Stimulated activated CD4-positive, alpha-beta T cell treated with anti-CD3 and anti-CD28 coated beads, Interleukin-15, amount 100 ng/mL, for 48 hours (primary cell): ENCODE measurements at regions not wholly inside any gene's neighbourhood (a gene's known extent, or its start where the extent isn't known, plus 50 kb on each side); places are given as distances from the start of the nearest gene placed in this dataset.
"Not testable (repeated sequence)": the region's sequence is repeated elsewhere in the genome, so short reads cannot be mapped to it uniquely, and the experiment has no call there.

Source experiments
- DNase-seq, 2 donors: peaks; one replicate each; pipeline ENCODE4 v3.0.0-alpha.2; 2020; ENCODE audit warnings: low read depth in 2 of 2

DNA sequence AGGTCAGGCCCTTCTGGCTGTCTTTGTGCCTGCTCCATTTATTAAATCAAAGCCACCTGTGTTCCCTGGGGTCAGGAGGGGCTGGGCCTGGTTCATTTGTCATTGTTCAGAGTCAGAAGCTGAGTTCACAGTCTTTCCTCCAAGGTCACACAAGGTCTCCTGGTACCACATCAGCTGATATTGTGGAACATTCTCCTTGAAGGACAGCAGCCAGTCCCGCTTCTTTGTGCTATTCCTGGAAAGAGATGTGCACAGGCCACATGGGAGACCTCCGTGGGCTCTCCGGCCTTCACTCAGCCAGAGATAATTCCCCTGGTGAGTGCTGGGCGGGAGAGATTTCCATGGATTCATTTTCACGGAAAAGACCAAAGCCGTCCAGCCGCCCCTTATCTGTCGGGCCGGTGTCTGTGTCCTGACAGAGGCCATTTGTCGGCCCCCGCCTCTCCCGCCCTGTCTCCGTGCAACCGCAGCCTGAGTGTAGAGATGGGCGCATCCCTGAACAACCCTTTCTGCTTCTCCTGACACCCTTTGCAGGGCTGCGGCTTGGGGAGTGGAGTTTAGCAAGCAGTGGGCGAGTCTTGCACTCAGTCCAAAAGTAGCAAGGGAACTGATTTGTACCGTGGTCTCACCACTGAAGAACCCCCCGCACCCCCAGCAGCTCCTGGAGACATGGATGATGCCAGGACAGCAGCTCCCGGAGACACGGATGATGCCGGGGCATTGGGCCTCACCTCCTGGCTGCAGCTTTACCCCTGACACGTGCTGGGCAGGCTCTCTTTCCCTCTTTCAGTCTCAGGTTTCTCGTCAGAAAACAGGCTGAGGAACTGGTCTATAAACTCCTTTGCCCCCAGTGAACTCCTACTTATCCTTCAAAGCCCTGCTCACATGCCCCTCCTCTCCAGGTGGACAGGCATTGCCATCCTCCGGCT, 198.4 kb downstream of the LAT start:
- DNase-seq = not testable (repeated sequence)

- no peak for DNase-seq
Measured at GRCh38 chr16:29182501-29182900, 197.6 kb downstream of the LAT start.

DNA sequence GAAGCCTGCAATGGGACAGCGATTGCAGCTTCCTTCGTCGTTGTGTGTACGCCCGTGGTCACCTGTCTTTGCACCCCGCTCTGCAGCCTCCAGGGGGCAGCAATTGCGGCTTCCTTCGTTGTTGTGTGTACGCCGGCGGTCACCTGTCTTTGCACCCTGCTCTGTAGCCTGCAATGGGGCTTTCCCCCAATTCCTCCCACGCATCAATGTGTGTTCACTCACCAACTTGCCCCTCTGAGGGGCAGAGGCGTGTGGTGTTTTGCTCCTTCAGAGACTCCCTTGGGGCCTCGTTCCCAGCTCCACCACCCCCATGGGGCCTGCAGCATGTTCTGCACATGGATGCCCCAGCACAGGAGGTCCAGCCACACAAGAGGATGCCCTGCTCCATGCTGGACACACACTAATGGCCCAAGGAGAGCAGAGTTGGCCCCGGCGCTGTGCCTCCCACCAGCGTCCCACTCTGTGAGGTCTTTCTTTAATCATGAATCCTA, 197.1 kb downstream of the LAT start:
- DNase-seq = not testable (repeated sequence)

GRCh38 chr16:29181254-29181780, 196.5 kb downstream of the LAT start:
- not testable (repeated sequence) for DNase-seq

- DNase-seq = not testable (repeated sequence)
Measured at GRCh38 chr16:29180206-29180600, 195.4 kb downstream of the LAT start.

DNA sequence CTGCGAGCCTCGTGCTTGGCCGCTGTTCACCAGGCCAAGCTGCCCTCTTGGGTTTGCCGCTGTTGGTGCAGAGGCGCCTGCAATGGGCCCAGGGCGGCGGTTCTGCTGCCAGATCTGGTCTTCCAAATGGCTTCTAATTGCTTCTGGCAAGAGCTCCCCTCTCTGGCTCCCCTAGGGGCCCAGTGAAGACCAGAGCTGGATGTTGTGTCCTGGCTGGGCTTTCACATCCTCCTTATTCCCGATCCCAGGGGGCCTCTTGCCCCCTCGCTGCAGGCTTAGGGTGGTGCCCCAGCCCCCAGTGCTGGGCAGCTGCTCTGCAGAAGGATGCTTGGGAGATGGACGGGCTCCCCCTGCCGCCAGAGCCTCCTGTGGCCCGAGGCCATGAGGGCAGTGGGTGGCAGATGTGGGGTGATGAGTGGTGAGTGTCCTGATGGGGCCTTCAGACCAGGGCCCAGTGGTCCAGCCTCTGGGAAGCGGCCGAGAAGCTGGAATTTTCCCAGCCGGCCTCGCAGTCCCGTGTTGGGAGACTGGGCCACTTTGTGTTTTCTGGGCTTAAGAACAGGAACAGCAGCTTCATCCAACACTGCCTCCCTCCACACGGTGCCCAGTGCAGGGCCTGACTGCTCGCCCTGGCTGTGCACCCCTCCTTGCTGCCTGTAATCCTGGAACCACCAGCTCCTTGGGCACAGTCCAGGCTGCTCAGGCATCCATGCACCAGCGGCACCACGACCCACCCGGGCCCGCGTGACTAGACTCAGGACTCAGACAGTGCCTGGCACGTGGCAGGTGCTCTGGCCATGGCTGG, 194.8 kb downstream of the LAT start:
- DNase-seq = not testable (repeated sequence)

- not testable (repeated sequence) for DNase-seq
Measured at GRCh38 chr16:29177888-29178726, 193.3 kb downstream of the LAT start.

DNA sequence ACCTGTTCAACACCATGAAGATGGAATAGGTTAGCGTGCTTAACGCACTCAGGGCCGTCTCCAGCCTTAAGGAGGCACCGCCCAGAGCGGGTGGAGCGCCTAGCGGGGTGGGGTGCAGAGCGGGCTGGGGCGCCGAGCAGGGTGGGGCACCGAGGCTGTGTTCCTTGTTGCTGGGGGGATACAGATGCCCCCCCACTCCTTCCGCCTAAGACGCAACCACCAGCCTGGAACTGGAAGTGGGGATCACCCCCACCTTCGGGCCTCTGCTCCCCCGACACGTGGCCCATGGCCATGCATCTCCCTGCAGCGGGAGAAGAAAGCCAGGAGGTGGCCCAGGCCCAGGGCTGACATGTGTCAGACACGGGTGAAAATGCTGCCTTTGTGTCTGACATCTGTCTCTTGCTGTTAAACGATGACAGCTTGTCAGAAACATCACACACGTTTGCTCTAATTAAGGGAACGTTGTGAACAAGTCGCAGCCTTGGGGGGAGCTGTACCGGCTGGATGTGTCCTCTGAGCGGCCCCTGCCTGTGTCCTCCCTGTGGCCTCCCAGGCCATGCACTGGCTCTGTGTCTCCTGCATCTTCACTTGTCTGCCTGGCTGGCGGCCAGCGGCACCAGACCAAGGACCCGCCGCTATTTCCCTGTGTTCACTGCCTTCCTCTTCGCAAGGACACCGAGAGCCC, 192.5 kb downstream of the LAT start:
- DNase-seq = not testable (repeated sequence)

- not testable (repeated sequence) for DNase-seq
Measured at GRCh38 chr16:29176822-29177202, 192.0 kb downstream of the LAT start.

DNA sequence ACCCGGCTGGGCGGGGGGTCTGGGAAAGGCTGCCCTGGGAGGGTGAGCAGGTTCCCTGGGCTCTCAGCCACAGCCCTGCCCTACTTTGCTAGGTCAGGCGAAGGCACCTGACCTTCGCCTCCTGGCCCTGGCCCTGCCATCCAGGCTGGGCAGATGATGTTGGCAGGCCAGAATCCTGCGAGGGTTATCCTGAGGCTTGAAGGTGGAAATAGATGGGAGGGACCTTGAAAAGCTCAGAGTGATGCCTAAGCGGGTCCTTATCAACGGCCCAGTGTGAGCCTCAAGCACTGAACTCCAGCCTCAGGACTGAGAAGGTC, 191.3 kb downstream of the LAT start:
- not testable (repeated sequence) for DNase-seq

DNA sequence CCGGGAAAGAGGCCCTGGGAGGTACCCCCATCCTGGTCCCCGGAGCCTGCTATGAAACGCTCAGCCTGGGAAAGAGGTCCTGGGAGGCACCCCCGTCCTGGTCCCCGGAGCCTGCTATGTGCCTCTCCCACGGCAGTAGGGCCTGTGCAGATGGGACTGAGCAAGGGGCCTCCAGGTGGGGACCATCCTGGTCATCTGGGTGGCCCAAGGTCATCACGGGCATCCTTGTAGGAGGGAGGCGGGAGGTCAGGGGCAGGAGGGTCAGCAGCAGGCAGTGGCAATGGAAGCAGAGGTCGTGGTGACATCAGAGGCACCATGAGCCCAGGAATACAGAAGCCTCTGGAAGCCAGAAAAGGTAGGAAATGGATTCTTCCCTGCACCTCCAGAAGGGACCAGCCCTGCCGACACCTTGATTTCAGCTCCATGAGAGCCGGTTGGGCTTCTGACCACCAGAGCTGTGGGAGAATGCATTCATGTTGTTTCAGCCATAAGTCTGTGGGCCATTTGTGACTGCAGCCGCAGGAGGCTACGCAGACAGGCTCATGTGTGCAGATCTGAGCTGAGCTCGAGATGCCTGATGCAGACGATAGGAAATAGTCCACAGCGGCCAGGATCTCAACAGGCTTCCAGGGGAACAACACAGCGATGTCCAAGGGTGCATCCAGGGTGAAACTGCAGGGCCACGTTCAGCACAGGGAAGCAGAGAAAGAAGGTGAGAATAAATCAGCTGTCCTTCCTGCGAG, 190.7 kb downstream of the LAT start:
- not testable (repeated sequence) for DNase-seq

GRCh38 chr16:29173371-29174305, 188.8 kb downstream of the LAT start:
- DNase-seq = not testable (repeated sequence)

DNA sequence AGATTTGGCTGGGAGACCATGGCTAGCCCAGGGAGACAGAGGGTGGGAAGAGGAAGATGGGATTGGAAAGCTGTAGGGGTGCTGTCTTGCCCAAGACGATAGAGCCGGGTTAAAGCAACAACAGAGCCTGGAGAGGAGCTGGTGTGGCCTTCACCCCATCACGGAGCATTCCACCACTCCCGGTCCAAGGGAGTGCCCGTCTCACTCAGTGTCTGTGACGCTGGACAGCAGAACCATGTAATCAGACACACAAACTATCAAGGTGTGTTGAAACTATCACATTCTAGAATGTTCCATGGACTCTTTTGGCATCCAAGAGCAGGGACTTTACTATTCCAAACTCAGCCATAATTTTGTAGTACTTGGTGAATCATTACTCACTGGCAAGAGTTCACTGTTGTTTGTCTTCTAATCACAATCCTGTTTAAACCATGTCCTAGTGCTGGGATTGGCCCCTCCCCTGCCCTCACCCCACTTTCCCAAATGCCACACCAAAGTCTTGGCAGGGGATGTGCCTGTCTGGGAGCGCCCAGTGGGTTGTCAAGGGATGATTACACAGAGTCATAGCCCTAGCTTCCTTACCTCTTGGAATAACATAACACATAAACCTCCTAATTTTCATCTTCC, 187.4 kb downstream of the LAT start:
- DNase-seq = not testable (repeated sequence)

GRCh38 chr16:29171296-29171695, 186.4 kb downstream of the LAT start:
- not testable (repeated sequence) for DNase-seq

- DNase-seq = not testable (repeated sequence)
Measured at GRCh38 chr16:29170393-29171119, 185.7 kb downstream of the LAT start.

GRCh38 chr16:29169295-29169994, 184.6 kb downstream of the LAT start:
- DNase-seq = not testable (repeated sequence)
